ENCODE measurements at regions not wholly inside any gene's neighbourhood (a gene's known extent, or its start where the extent isn't known, plus 50 kb on each side); places are given as distances from the start of the nearest gene placed in this dataset.
"Not testable (repeated sequence)": the region's sequence is repeated elsewhere in the genome, so short reads cannot be mapped to it uniquely, and the experiment has no call there.

GRCh38 chr20:30484009-30484748 lies 773.3 kb upstream of the DEFB115 start:
- DNase-seq (ENCODE audit: low spot score): no peak

- DNase-seq (ENCODE audit: low spot score): no peak
Measured at GRCh38 chr20:30484749-30485070, 772.8 kb upstream of the DEFB115 start.

- no peak for DNase-seq (ENCODE audit: low spot score)
Measured at GRCh38 chr20:30485331-30486102, 771.9 kb upstream of the DEFB115 start.

- no peak for DNase-seq (ENCODE audit: low spot score)
Measured at GRCh38 chr20:30486103-30486478, 771.4 kb upstream of the DEFB115 start.

GRCh38 chr20:30487461-30487860 lies 770.0 kb upstream of the DEFB115 start:
- DNase-seq (ENCODE audit: low spot score): not testable (repeated sequence)

- DNase-seq (ENCODE audit: low spot score): no peak
Measured at GRCh38 chr20:30487947-30488926, 769.2 kb upstream of the DEFB115 start.

- no peak for DNase-seq (ENCODE audit: low spot score)
Measured at GRCh38 chr20:30488941-30489613, 768.4 kb upstream of the DEFB115 start.

GRCh38 chr20:30489614-30490003 lies 767.9 kb upstream of the DEFB115 start:
- DNase-seq (ENCODE audit: low spot score): no peak

- no peak for DNase-seq (ENCODE audit: low spot score)
Measured at GRCh38 chr20:30491016-30491415, 766.4 kb upstream of the DEFB115 start.

- not testable (repeated sequence) for DNase-seq (ENCODE audit: low spot score)
Measured at GRCh38 chr20:30496656-30497055, 760.8 kb upstream of the DEFB115 start.

GRCh38 chr20:30497191-30497590 lies 760.3 kb upstream of the DEFB115 start:
- DNase-seq (ENCODE audit: low spot score): not testable (repeated sequence)

GRCh38 chr20:30499123-30499522 lies 758.3 kb upstream of the DEFB115 start:
- DNase-seq (ENCODE audit: low spot score): no peak

GRCh38 chr20:30499716-30500446 lies 757.6 kb upstream of the DEFB115 start:
- not testable (repeated sequence) for DNase-seq (ENCODE audit: low spot score)

GRCh38 chr20:30500447-30500820 lies 757.0 kb upstream of the DEFB115 start:
- DNase-seq (ENCODE audit: low spot score): not testable (repeated sequence)

- no peak for DNase-seq (ENCODE audit: low spot score)
Measured at GRCh38 chr20:30500829-30501440, 756.5 kb upstream of the DEFB115 start.

GRCh38 chr20:30502670-30503069 lies 754.8 kb upstream of the DEFB115 start:
- DNase-seq (ENCODE audit: low spot score): no peak

- DNase-seq (ENCODE audit: low spot score): not testable (repeated sequence)
Measured at GRCh38 chr20:30503204-30503603, 754.3 kb upstream of the DEFB115 start.

- DNase-seq (ENCODE audit: low spot score): no peak
Measured at GRCh38 chr20:30503992-30504570, 753.4 kb upstream of the DEFB115 start.

GRCh38 chr20:30505566-30505965 lies 751.9 kb upstream of the DEFB115 start:
- no peak for DNase-seq (ENCODE audit: low spot score)

GRCh38 chr20:30506100-30506499 lies 751.4 kb upstream of the DEFB115 start:
- DNase-seq (ENCODE audit: low spot score): no peak

All from hematopoietic multipotent progenitor cell treated with erythropoietin and hydrocortisone succinate and interleukin-3 and kit ligand, for 17 days (in vitro differentiated cells).